ENCODE measurements at regions not wholly inside any gene's neighbourhood (a gene's known extent, or its start where the extent isn't known, plus 50 kb on each side); places are given as distances from the start of the nearest gene placed in this dataset.

GRCh38 chr9:16191691-16192402, 639.0 kb downstream of the CCDC171 start:
- peak; percentile 72 for TF ChIP-seq CTCF (IDR thresholded peaks at IDR 0.05)
- DNase-seq = peak; percentile 70 to 88 (median 84)
- intact Hi-C loops (cut with DNase I, micrococcal nuclease) = no loop called here
- Histone ChIP-seq H3K4me3 (no peak overlapping the region), H3K4me1 (ENCODE audit: low read depth) (no peaks in the 10 kb centered on the region), H3K36me3 (ENCODE audit: low read depth) (no peaks in the 10 kb centered on the region), H3K9me3 (no peaks in the 10 kb centered on the region)
- peak; percentile 97 for ATAC-seq

- H3K9me3 ChIP-seq = no peaks in the 10 kb centered on the region
- no peak overlapping the region for H3K4me3 ChIP-seq
- no peak for DNase-seq
- no peaks in the 10 kb centered on the region for H3K4me1 ChIP-seq (ENCODE audit: low read depth)
- intact Hi-C loops (cut with DNase I, micrococcal nuclease) = no loop called here
- no peaks in the 10 kb centered on the region for H3K36me3 ChIP-seq (ENCODE audit: low read depth)
- ATAC-seq = no peak
- no peak for TF ChIP-seq CTCF (IDR thresholded peaks at IDR 0.05)
Observed at GRCh38 chr9:16192403-16193017, 639.7 kb downstream of the CCDC171 start.

- no peaks in the 10 kb centered on the region for H3K4me1 ChIP-seq (ENCODE audit: low read depth)
- H3K9me3 ChIP-seq = no peaks in the 10 kb centered on the region
- intact Hi-C loops (cut with DNase I, micrococcal nuclease) = no loop called here
- ATAC-seq (no peak), DNase-seq (no peak)
- H3K4me3 ChIP-seq = no peak overlapping the region
- no peak for TF ChIP-seq CTCF (IDR thresholded peaks at IDR 0.05)
- H3K36me3 ChIP-seq (ENCODE audit: low read depth) = no peaks in the 10 kb centered on the region
Observed at GRCh38 chr9:16193066-16193465, 640.2 kb downstream of the CCDC171 start.

GRCh38 chr9:16196206-16196605, 643.4 kb downstream of the CCDC171 start:
- intact Hi-C loops (cut with DNase I, micrococcal nuclease) = no loop called here
- no peak for TF ChIP-seq CTCF (IDR thresholded peaks at IDR 0.05)
- no peak for ATAC-seq
- Histone ChIP-seq H3K36me3 (ENCODE audit: low read depth) (no peaks in the 10 kb centered on the region), H3K4me1 (ENCODE audit: low read depth) (no peaks in the 10 kb centered on the region), H3K4me3 (no peak overlapping the region), H3K9me3 (no peaks in the 10 kb centered on the region)
- no peak for DNase-seq

GRCh38 chr9:16197578-16198370, 644.9 kb downstream of the CCDC171 start:
- TF ChIP-seq CTCF (IDR thresholded peaks at IDR 0.05) = no peak
- no peak for ATAC-seq
- H3K9me3 ChIP-seq = no peaks in the 10 kb centered on the region
- DNase-seq = no peak
- no peaks in the 10 kb centered on the region for H3K4me1 ChIP-seq (ENCODE audit: low read depth)
- intact Hi-C loops (cut with DNase I, micrococcal nuclease) = no loop called here
- H3K36me3 ChIP-seq (ENCODE audit: low read depth) = no peaks in the 10 kb centered on the region
- no peak overlapping the region for H3K4me3 ChIP-seq

All from mucosa of descending colon (tissue), 3 donors.